Upper lobe of right lung (tissue), 1 donor: ENCODE measurements at regions not wholly inside any gene's neighbourhood (a gene's known extent, or its start where the extent isn't known, plus 50 kb on each side); places are given as distances from the start of the nearest gene placed in this dataset.

Source experiments
- ATAC-seq: fragments of 200-7000 bp; cut with Tn5 transposase; one replicate; pipeline ENCODE4 v1.9.1; 2020; ENCODE audit warnings: mild to moderate bottlenecking, moderate library complexity
- DNase-seq: peaks from one replicate; pipeline ENCODE4 v3.0.0-alpha.2; 2020
- H3K27ac ChIP-seq: fragments of 200-600 bp; one replicate; pipeline ENCODE4 v1.8.0; 2022
- H3K27me3 ChIP-seq: fragments of 200-600 bp; one replicate; pipeline ENCODE4 v1.8.0; 2022; ENCODE audit warnings: mild to moderate bottlenecking
- H3K36me3 ChIP-seq: fragments of 200-600 bp; one replicate; pipeline ENCODE4 v1.8.0; 2022
- H3K4me1 ChIP-seq: fragments of 200-600 bp; one replicate; pipeline ENCODE4 v1.8.0; 2022
- H3K4me3 ChIP-seq: fragments of 200-600 bp; one replicate; pipeline ENCODE4 v1.8.0; 2022; ENCODE audit warnings: mild to moderate bottlenecking
- H3K9me3 ChIP-seq: fragments of 200-600 bp; one replicate; pipeline ENCODE4 v1.8.0; 2022
- CTCF ChIP-seq: fragments of 200-600 bp; IDR thresholded peaks from one replicate; pipeline ENCODE4 v1.8.0; 2022; ENCODE audit warnings: antibody characterized with exemption
- intact Hi-C: fragments of 100-400 bp; cut with DNase I; formaldehyde crosslinking; loops from one replicate; pipeline ENCODE4 v1.11.0; 2022
- donor health status: DM: no; HTN: yes; CAD: no; lungs with severe emphysema.

- no peak for DNase-seq
- no peaks in the 10 kb centered on the region for H3K4me1 ChIP-seq
- H3K9me3 ChIP-seq: no peaks in the 10 kb centered on the region
- H3K36me3 ChIP-seq: no peaks in the 10 kb centered on the region
- no peak overlapping the region for H3K27ac ChIP-seq
- ATAC-seq: no peak
- intact Hi-C loops: no loop called here
- no peaks in the 10 kb centered on the region for H3K27me3 ChIP-seq
- H3K4me3 ChIP-seq: no peak overlapping the region
- TF ChIP-seq CTCF: no peak
These were observed 652.8 kb upstream of the CITED2 start for GRCh38 chr6:140027219-140027618.

GRCh38 chr6:140026546-140026945 lies 652.1 kb upstream of the CITED2 start:
- TF ChIP-seq CTCF: no peak
- intact Hi-C loops: no loop called here
- no peaks in the 10 kb centered on the region for H3K27me3 ChIP-seq
- no peak overlapping the region for H3K27ac ChIP-seq
- no peak overlapping the region for H3K4me3 ChIP-seq
- no peaks in the 10 kb centered on the region for H3K4me1 ChIP-seq
- no peaks in the 10 kb centered on the region for H3K36me3 ChIP-seq
- no peaks in the 10 kb centered on the region for H3K9me3 ChIP-seq
- ATAC-seq: no peak
- no peak for DNase-seq

GRCh38 chr6:140025171-140025570 lies 650.7 kb upstream of the CITED2 start:
- H3K36me3 ChIP-seq: no peaks in the 10 kb centered on the region
- no peaks in the 10 kb centered on the region for H3K27me3 ChIP-seq
- intact Hi-C loops: no loop called here
- DNase-seq (no peak), ATAC-seq (no peak)
- H3K4me1 ChIP-seq: no peaks in the 10 kb centered on the region
- TF ChIP-seq CTCF: no peak
- H3K9me3 ChIP-seq: no peaks in the 10 kb centered on the region
- no peak overlapping the region for H3K27ac ChIP-seq
- H3K4me3 ChIP-seq: no peak overlapping the region

GRCh38 chr6:140020207-140020791 lies 645.9 kb upstream of the CITED2 start:
- intact Hi-C loops: no loop called here
- Histone ChIP-seq H3K9me3 (no peaks in the 10 kb centered on the region), H3K4me3 (no peak overlapping the region), H3K27ac (no peak overlapping the region), H3K27me3 (no peaks in the 10 kb centered on the region), H3K4me1 (no peaks in the 10 kb centered on the region), H3K36me3 (no peaks in the 10 kb centered on the region)
- DNase-seq (no peak), ATAC-seq (no peak)
- no peak for TF ChIP-seq CTCF

- H3K9me3 ChIP-seq: no peaks in the 10 kb centered on the region
- no peak for ATAC-seq
- no peak for DNase-seq
- intact Hi-C loops: no loop called here
- H3K4me1 ChIP-seq: no peaks in the 10 kb centered on the region
- no peak overlapping the region for H3K27ac ChIP-seq
- TF ChIP-seq CTCF: no peak
- H3K4me3 ChIP-seq: no peak overlapping the region
- H3K27me3 ChIP-seq: no peaks in the 10 kb centered on the region
- no peaks in the 10 kb centered on the region for H3K36me3 ChIP-seq
These were observed 644.1 kb upstream of the CITED2 start for GRCh38 chr6:140018588-140018987.

- H3K4me3 ChIP-seq: no peak overlapping the region
- ATAC-seq: no peak
- H3K27ac ChIP-seq: no peak overlapping the region
- H3K9me3 ChIP-seq: no peaks in the 10 kb centered on the region
- DNase-seq: no peak
- intact Hi-C loops: no loop called here
- TF ChIP-seq CTCF: no peak
- no peaks in the 10 kb centered on the region for H3K36me3 ChIP-seq
- H3K4me1 ChIP-seq: no peaks in the 10 kb centered on the region
- no peaks in the 10 kb centered on the region for H3K27me3 ChIP-seq
These were observed 643.0 kb upstream of the CITED2 start for GRCh38 chr6:140017470-140017869.
